ENCODE measurements at regions not wholly inside any gene's neighbourhood (a gene's known extent, or its start where the extent isn't known, plus 50 kb on each side); places are given as distances from the start of the nearest gene placed in this dataset.

GRCh38 chr22:47607486-47607885, 845.0 kb downstream of the TBC1D22A start:
- Histone ChIP-seq H3K4me3 (ENCODE audit: low read length) (no peak overlapping the region), H3K27me3 (ENCODE audit: insufficient read depth, low read length) (no peaks in the 10 kb centered on the region), H3K9me3 (ENCODE audit: low read length) (no peaks in the 10 kb centered on the region), H3K36me3 (ENCODE audit: insufficient read depth, low read length) (no peaks in the 10 kb centered on the region), H3K4me1 (ENCODE audit: insufficient read depth, low read length) (no peaks in the 10 kb centered on the region), H2AFZ (ENCODE audit: low read depth, low read length) (no peak overlapping the region)

- Histone ChIP-seq H3K9me3 (ENCODE audit: low read length) (no peaks in the 10 kb centered on the region), H3K27me3 (ENCODE audit: insufficient read depth, low read length) (no peaks in the 10 kb centered on the region), H3K36me3 (ENCODE audit: insufficient read depth, low read length) (no peaks in the 10 kb centered on the region), H2AFZ (ENCODE audit: low read depth, low read length) (no peak overlapping the region), H3K4me3 (ENCODE audit: low read length) (no peak overlapping the region), H3K4me1 (ENCODE audit: insufficient read depth, low read length) (no peaks in the 10 kb centered on the region)
Observed at GRCh38 chr22:47606426-47606825, 844.0 kb downstream of the TBC1D22A start.

GRCh38 chr22:47605886-47606285, 843.4 kb downstream of the TBC1D22A start:
- H3K36me3 ChIP-seq (ENCODE audit: insufficient read depth, low read length) = no peaks in the 10 kb centered on the region
- H3K9me3 ChIP-seq (ENCODE audit: low read length) = no peaks in the 10 kb centered on the region
- H3K4me3 ChIP-seq (ENCODE audit: low read length) = no peak overlapping the region
- H2AFZ ChIP-seq (ENCODE audit: low read depth, low read length) = no peak overlapping the region
- no peaks in the 10 kb centered on the region for H3K4me1 ChIP-seq (ENCODE audit: insufficient read depth, low read length)
- H3K27me3 ChIP-seq (ENCODE audit: insufficient read depth, low read length) = no peaks in the 10 kb centered on the region

- no peak overlapping the region for H3K4me3 ChIP-seq (ENCODE audit: low read length)
- no peak overlapping the region for H2AFZ ChIP-seq (ENCODE audit: low read depth, low read length)
- no peaks in the 10 kb centered on the region for H3K4me1 ChIP-seq (ENCODE audit: insufficient read depth, low read length)
- no peaks in the 10 kb centered on the region for H3K9me3 ChIP-seq (ENCODE audit: low read length)
- H3K27me3 ChIP-seq (ENCODE audit: insufficient read depth, low read length) = no peaks in the 10 kb centered on the region
- H3K36me3 ChIP-seq (ENCODE audit: insufficient read depth, low read length) = no peaks in the 10 kb centered on the region
Observed at GRCh38 chr22:47605441-47605840, 843.0 kb downstream of the TBC1D22A start.

GRCh38 chr22:47604563-47604962, 842.1 kb downstream of the TBC1D22A start:
- Histone ChIP-seq H3K36me3 (ENCODE audit: insufficient read depth, low read length) (no peaks in the 10 kb centered on the region), H3K4me3 (ENCODE audit: low read length) (no peak overlapping the region), H3K4me1 (ENCODE audit: insufficient read depth, low read length) (no peaks in the 10 kb centered on the region), H3K27me3 (ENCODE audit: insufficient read depth, low read length) (no peaks in the 10 kb centered on the region), H3K9me3 (ENCODE audit: low read length) (no peaks in the 10 kb centered on the region), H2AFZ (ENCODE audit: low read depth, low read length) (no peak overlapping the region)

- Histone ChIP-seq H3K4me3 (ENCODE audit: low read length) (no peak overlapping the region), H3K9me3 (ENCODE audit: low read length) (no peaks in the 10 kb centered on the region), H3K27me3 (ENCODE audit: insufficient read depth, low read length) (no peaks in the 10 kb centered on the region), H2AFZ (ENCODE audit: low read depth, low read length) (no peak overlapping the region), H3K4me1 (ENCODE audit: insufficient read depth, low read length) (no peaks in the 10 kb centered on the region), H3K36me3 (ENCODE audit: insufficient read depth, low read length) (no peaks in the 10 kb centered on the region)
Observed at GRCh38 chr22:47602732-47603131, 840.3 kb downstream of the TBC1D22A start.

GRCh38 chr22:47601666-47602065, 839.2 kb downstream of the TBC1D22A start:
- no peaks in the 10 kb centered on the region for H3K4me1 ChIP-seq (ENCODE audit: insufficient read depth, low read length)
- H3K27me3 ChIP-seq (ENCODE audit: insufficient read depth, low read length) = no peaks in the 10 kb centered on the region
- no peak overlapping the region for H2AFZ ChIP-seq (ENCODE audit: low read depth, low read length)
- H3K9me3 ChIP-seq (ENCODE audit: low read length) = no peaks in the 10 kb centered on the region
- H3K36me3 ChIP-seq (ENCODE audit: insufficient read depth, low read length) = no peaks in the 10 kb centered on the region
- H3K4me3 ChIP-seq (ENCODE audit: low read length) = no peak overlapping the region

GRCh38 chr22:47600791-47601625, 838.6 kb downstream of the TBC1D22A start:
- Histone ChIP-seq H3K4me3 (ENCODE audit: low read length) (no peak overlapping the region), H3K27me3 (ENCODE audit: insufficient read depth, low read length) (no peaks in the 10 kb centered on the region), H3K4me1 (ENCODE audit: insufficient read depth, low read length) (no peaks in the 10 kb centered on the region), H3K9me3 (ENCODE audit: low read length) (no peaks in the 10 kb centered on the region), H2AFZ (ENCODE audit: low read depth, low read length) (no peak overlapping the region), H3K36me3 (ENCODE audit: insufficient read depth, low read length) (no peaks in the 10 kb centered on the region)

GRCh38 chr22:47600281-47600680, 837.8 kb downstream of the TBC1D22A start:
- no peaks in the 10 kb centered on the region for H3K9me3 ChIP-seq (ENCODE audit: low read length)
- H3K4me3 ChIP-seq (ENCODE audit: low read length) = no peak overlapping the region
- no peak overlapping the region for H2AFZ ChIP-seq (ENCODE audit: low read depth, low read length)
- H3K27me3 ChIP-seq (ENCODE audit: insufficient read depth, low read length) = no peaks in the 10 kb centered on the region
- no peaks in the 10 kb centered on the region for H3K36me3 ChIP-seq (ENCODE audit: insufficient read depth, low read length)
- no peaks in the 10 kb centered on the region for H3K4me1 ChIP-seq (ENCODE audit: insufficient read depth, low read length)

- no peaks in the 10 kb centered on the region for H3K4me1 ChIP-seq (ENCODE audit: insufficient read depth, low read length)
- H3K4me3 ChIP-seq (ENCODE audit: low read length) = no peak overlapping the region
- no peaks in the 10 kb centered on the region for H3K36me3 ChIP-seq (ENCODE audit: insufficient read depth, low read length)
- H3K9me3 ChIP-seq (ENCODE audit: low read length) = no peaks in the 10 kb centered on the region
- no peak overlapping the region for H2AFZ ChIP-seq (ENCODE audit: low read depth, low read length)
- no peaks in the 10 kb centered on the region for H3K27me3 ChIP-seq (ENCODE audit: insufficient read depth, low read length)
Observed at GRCh38 chr22:47599753-47600152, 837.3 kb downstream of the TBC1D22A start.

GRCh38 chr22:47598864-47599263, 836.4 kb downstream of the TBC1D22A start:
- Histone ChIP-seq H3K4me1 (ENCODE audit: insufficient read depth, low read length) (no peaks in the 10 kb centered on the region), H2AFZ (ENCODE audit: low read depth, low read length) (no peak overlapping the region), H3K9me3 (ENCODE audit: low read length) (no peaks in the 10 kb centered on the region), H3K36me3 (ENCODE audit: insufficient read depth, low read length) (no peaks in the 10 kb centered on the region), H3K4me3 (ENCODE audit: low read length) (no peak overlapping the region), H3K27me3 (ENCODE audit: insufficient read depth, low read length) (no peaks in the 10 kb centered on the region)

- H3K36me3 ChIP-seq (ENCODE audit: insufficient read depth, low read length) = no peaks in the 10 kb centered on the region
- H2AFZ ChIP-seq (ENCODE audit: low read depth, low read length) = no peak overlapping the region
- H3K27me3 ChIP-seq (ENCODE audit: insufficient read depth, low read length) = no peaks in the 10 kb centered on the region
- no peak overlapping the region for H3K4me3 ChIP-seq (ENCODE audit: low read length)
- no peaks in the 10 kb centered on the region for H3K9me3 ChIP-seq (ENCODE audit: low read length)
- H3K4me1 ChIP-seq (ENCODE audit: insufficient read depth, low read length) = no peaks in the 10 kb centered on the region
Observed at GRCh38 chr22:47597041-47597440, 834.6 kb downstream of the TBC1D22A start.

GRCh38 chr22:47596176-47596690, 833.8 kb downstream of the TBC1D22A start:
- Histone ChIP-seq H3K36me3 (ENCODE audit: insufficient read depth, low read length) (no peaks in the 10 kb centered on the region), H3K9me3 (ENCODE audit: low read length) (no peaks in the 10 kb centered on the region), H3K4me3 (ENCODE audit: low read length) (no peak overlapping the region), H2AFZ (ENCODE audit: low read depth, low read length) (no peak overlapping the region), H3K27me3 (ENCODE audit: insufficient read depth, low read length) (no peaks in the 10 kb centered on the region), H3K4me1 (ENCODE audit: insufficient read depth, low read length) (no peaks in the 10 kb centered on the region)

Data from neuron (in vitro differentiated cells).